Right cardiac atrium (tissue), 5 donors: ENCODE measurements at regions not wholly inside any gene's neighbourhood (a gene's known extent, or its start where the extent isn't known, plus 50 kb on each side); places are given as distances from the start of the nearest gene placed in this dataset.

ENCODE experiments used
- ATAC-seq, 2 donors: fragments of 200-7000 bp; cut with Tn5 transposase; one replicate each; pipeline versions ENCODE4 v1.8.0 to v1.9.1; 2020; ENCODE audit warnings: moderate library complexity in 2 of 2, mild to moderate bottlenecking in 1 of 2
- DNase-seq, 3 donors: peaks; one replicate each; pipeline ENCODE4 v3.0.0-alpha.2; 2020
- H3K27ac ChIP-seq: one replicate; pipeline ENCODE4 v1.5.1; 2013; ENCODE audit warnings: mild to moderate bottlenecking, low read length, control low read depth, moderate library complexity
- H3K27me3 ChIP-seq: one replicate; pipeline ENCODE4 v1.6.1; 2013; ENCODE audit not compliant: control insufficient read depth, insufficient read depth
- H3K4me1 ChIP-seq: one replicate; pipeline ENCODE4 v1.6.1; 2013; ENCODE audit warnings: low read length; ENCODE audit not compliant: control insufficient read depth, insufficient read depth
- H3K4me3 ChIP-seq: one replicate; pipeline ENCODE4 v1.5.1; 2013; ENCODE audit warnings: low read length, control low read depth
- H3K9me3 ChIP-seq: one replicate; pipeline ENCODE4 v1.6.1; 2013; ENCODE audit warnings: low read length; ENCODE audit not compliant: control insufficient read depth
- WGBS: extraction: QIAGEN DNeasy Blood & Tissue Kit; methylation state at CpG from one replicate; pipeline ENCODE4 v1.1.7; 2013; 5-methylcytosine and 5-hydroxymethylcytosine counted together
- intact Hi-C, 4 donors: fragments of 100-400 bp; cut with DNase I; formaldehyde crosslinking; loops; one replicate each; pipeline versions ENCODE4 v1.11.0 to v1.14.0; 2022 to 2023
- donor health status: healthy with polysubstance abuse.
- donor health status: DM: no; HTN: yes; CAD: no.
- donor health status: DM: no; HTN: no; CAD: no.
- donor health status: DM: no; HTN: yes; CAD: no; lungs with severe emphysema.
- donor health status: DM: yes; HTN: yes; CAD: no.

GRCh38 chr15:37581866-37582532, 352.4 kb upstream of the TMCO5A start:
- WGBS = 91% methylated on average over 25 of the region's 25 CpGs
- Histone ChIP-seq H3K9me3 (no peaks in the 10 kb centered on the region), H3K4me1 (no peaks in the 10 kb centered on the region), H3K27ac (no peak overlapping the region), H3K4me3 (no peak overlapping the region), H3K27me3 (no peaks in the 10 kb centered on the region)
- ATAC-seq (no peak), DNase-seq (peak in 2 of 3 donors; percentile 29 to 38)
- intact Hi-C loops = no loop called here

- DNase-seq = peak in 1 of 3 donors; percentile 23
- Histone ChIP-seq H3K9me3 (no peaks in the 10 kb centered on the region), H3K27me3 (no peaks in the 10 kb centered on the region), H3K4me3 (no peak overlapping the region), H3K4me1 (no peaks in the 10 kb centered on the region), H3K27ac (no peak overlapping the region)
- intact Hi-C loops = no loop called here
- WGBS = 94% methylated on average over 5 of the region's 5 CpGs
- no peak for ATAC-seq
Measured at GRCh38 chr15:37582852-37583251, 351.6 kb upstream of the TMCO5A start.

GRCh38 chr15:37586011-37586583, 348.3 kb upstream of the TMCO5A start:
- ATAC-seq = no peak
- H3K4me1 ChIP-seq = no peaks in the 10 kb centered on the region
- 78% methylated on average over 10 of the region's 10 CpGs for WGBS
- no peak for DNase-seq
- H3K9me3 ChIP-seq = no peaks in the 10 kb centered on the region
- intact Hi-C loops = no loop called here
- no peak overlapping the region for H3K4me3 ChIP-seq
- H3K27me3 ChIP-seq = no peaks in the 10 kb centered on the region
- no peak overlapping the region for H3K27ac ChIP-seq

- WGBS = 42% methylated on average over 7 of the region's 7 CpGs
- intact Hi-C loops = no loop called here
- H3K4me3 ChIP-seq = no peak overlapping the region
- H3K4me1 ChIP-seq = no peaks in the 10 kb centered on the region
- no peaks in the 10 kb centered on the region for H3K27me3 ChIP-seq
- H3K27ac ChIP-seq = no peak overlapping the region
- ATAC-seq = no peak
- DNase-seq = no peak
- no peaks in the 10 kb centered on the region for H3K9me3 ChIP-seq
Measured at GRCh38 chr15:37586976-37587375, 347.5 kb upstream of the TMCO5A start.

- DNase-seq = no peak
- 49% methylated on average over 2 of the region's 2 CpGs for WGBS
- no peaks in the 10 kb centered on the region for H3K9me3 ChIP-seq
- no peak for ATAC-seq
- no peak overlapping the region for H3K27ac ChIP-seq
- H3K4me1 ChIP-seq = no peaks in the 10 kb centered on the region
- no peak overlapping the region for H3K4me3 ChIP-seq
- no peaks in the 10 kb centered on the region for H3K27me3 ChIP-seq
- intact Hi-C loops = no loop called here
Measured at GRCh38 chr15:37594417-37594816, 340.0 kb upstream of the TMCO5A start.

GRCh38 chr15:37595426-37595970, 338.9 kb upstream of the TMCO5A start:
- no peaks in the 10 kb centered on the region for H3K9me3 ChIP-seq
- H3K27me3 ChIP-seq = no peaks in the 10 kb centered on the region
- intact Hi-C loops = no loop called here
- H3K4me1 ChIP-seq = no peaks in the 10 kb centered on the region
- WGBS = 72% methylated on average over 4 of the region's 4 CpGs
- H3K27ac ChIP-seq = no peak overlapping the region
- ATAC-seq (no peak), DNase-seq (no peak)
- no peak overlapping the region for H3K4me3 ChIP-seq

- Histone ChIP-seq H3K27me3 (no peaks in the 10 kb centered on the region), H3K9me3 (no peaks in the 10 kb centered on the region), H3K4me3 (no peak overlapping the region), H3K27ac (no peak overlapping the region), H3K4me1 (no peaks in the 10 kb centered on the region)
- no peak for DNase-seq
- WGBS = 50% methylated on average over 7 of the region's 7 CpGs
- no peak for ATAC-seq
- intact Hi-C loops = no loop called here
Measured at GRCh38 chr15:37599156-37599555, 335.3 kb upstream of the TMCO5A start.

GRCh38 chr15:37616215-37616614, 318.2 kb upstream of the TMCO5A start:
- ATAC-seq = no peak
- Histone ChIP-seq H3K27ac (no peak overlapping the region), H3K4me1 (no peaks in the 10 kb centered on the region), H3K27me3 (no peaks in the 10 kb centered on the region), H3K9me3 (no peaks in the 10 kb centered on the region), H3K4me3 (no peak overlapping the region)
- DNase-seq = no peak
- intact Hi-C loops = no loop called here
- 64% methylated on average over 1 of the region's 1 CpG for WGBS

- intact Hi-C loops = no loop called here
Measured at GRCh38 chr15:37618353-37618752, 316.1 kb upstream of the TMCO5A start.

GRCh38 chr15:37619358-37620042, 314.9 kb upstream of the TMCO5A start:
- no peak for ATAC-seq
- Histone ChIP-seq H3K27ac (no peak overlapping the region), H3K4me1 (no peaks in the 10 kb centered on the region), H3K27me3 (no peaks in the 10 kb centered on the region), H3K4me3 (no peak overlapping the region), H3K9me3 (no peaks in the 10 kb centered on the region)
- whole genome bisulfite sequencing = 86% methylated on average over 2 of the region's 2 CpGs
- DNase-seq = no peak
- intact Hi-C loops = no loop called here

More at GRCh38 chr15:37618353-37618752, 316.1 kb upstream of the TMCO5A start:
- Histone ChIP-seq H3K9me3 (no peaks in the 10 kb centered on the region), H3K4me1 (no peaks in the 10 kb centered on the region), H3K27ac (no peak overlapping the region), H3K4me3 (no peak overlapping the region), H3K27me3 (no peaks in the 10 kb centered on the region)
- DNase-seq = no peak
- no peak for ATAC-seq

- H3K9me3 ChIP-seq = no peaks in the 10 kb centered on the region
- intact Hi-C loops = no loop called here
- H3K27ac ChIP-seq = no peak overlapping the region
- DNase-seq (no peak), ATAC-seq (no peak)
- H3K4me1 ChIP-seq = no peaks in the 10 kb centered on the region
- H3K27me3 ChIP-seq = no peaks in the 10 kb centered on the region
- no peak overlapping the region for H3K4me3 ChIP-seq
Measured at GRCh38 chr15:37625576-37625975, 308.9 kb upstream of the TMCO5A start.
